ENCODE measurements at regions not wholly inside any gene's neighbourhood (a gene's known extent, or its start where the extent isn't known, plus 50 kb on each side); places are given as distances from the start of the nearest gene placed in this dataset.

DNA sequence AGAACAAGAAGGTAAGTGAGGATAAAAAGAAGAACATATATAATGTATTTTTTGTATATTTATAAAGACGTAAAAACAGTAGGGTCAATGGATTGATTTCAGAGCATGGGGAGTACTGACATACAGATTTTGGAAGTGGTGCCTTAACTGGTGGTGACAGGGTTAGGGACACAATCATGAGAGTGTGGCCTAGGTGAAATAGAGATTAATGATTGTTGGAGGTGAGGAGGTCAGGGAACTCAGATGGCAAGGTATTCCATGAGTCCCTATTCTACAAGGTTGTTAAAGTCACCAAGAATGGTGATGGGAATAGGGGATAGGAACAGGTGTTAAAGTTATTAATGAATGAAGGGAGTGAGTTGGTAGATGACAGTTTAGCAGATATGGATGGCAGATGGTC lies 210.8 kb downstream of the SEMA6A start:
- ChIA-PET POLR2A (no interaction called here), CTCF (interaction anchor here (0.9 kb wide), 1 partner anchor 49 kb away, joined by 3 read pairs; no protein-coding TSS in a partner anchor)
- no peak for DNase-seq (ENCODE audit: low read depth, low spot score)
- Histone ChIP-seq H3K4me3 (ENCODE audit: low read depth, low read length) (no peak overlapping the region), H3K27ac (ENCODE audit: low read depth, low read length) (no peak overlapping the region), H3K9me3 (ENCODE audit: control insufficient read depth, insufficient read depth, low read length) (no peaks in the 10 kb centered on the region; the same call in 1 of the 2 replicates), H3K27me3 (ENCODE audit: control insufficient read depth, insufficient read depth, low read length) (no peaks in the 10 kb centered on the region)
- TF ChIP-seq, protein P1, sequence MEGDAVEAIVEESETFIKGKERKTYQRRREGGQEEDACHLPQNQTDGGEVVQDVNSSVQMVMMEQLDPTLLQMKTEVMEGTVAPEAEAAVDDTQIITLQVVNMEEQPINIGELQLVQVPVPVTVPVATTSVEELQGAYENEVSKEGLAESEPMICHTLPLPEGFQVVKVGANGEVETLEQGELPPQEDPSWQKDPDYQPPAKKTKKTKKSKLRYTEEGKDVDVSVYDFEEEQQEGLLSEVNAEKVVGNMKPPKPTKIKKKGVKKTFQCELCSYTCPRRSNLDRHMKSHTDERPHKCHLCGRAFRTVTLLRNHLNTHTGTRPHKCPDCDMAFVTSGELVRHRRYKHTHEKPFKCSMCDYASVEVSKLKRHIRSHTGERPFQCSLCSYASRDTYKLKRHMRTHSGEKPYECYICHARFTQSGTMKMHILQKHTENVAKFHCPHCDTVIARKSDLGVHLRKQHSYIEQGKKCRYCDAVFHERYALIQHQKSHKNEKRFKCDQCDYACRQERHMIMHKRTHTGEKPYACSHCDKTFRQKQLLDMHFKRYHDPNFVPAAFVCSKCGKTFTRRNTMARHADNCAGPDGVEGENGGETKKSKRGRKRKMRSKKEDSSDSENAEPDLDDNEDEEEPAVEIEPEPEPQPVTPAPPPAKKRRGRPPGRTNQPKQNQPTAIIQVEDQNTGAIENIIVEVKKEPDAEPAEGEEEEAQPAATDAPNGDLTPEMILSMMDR (IDR thresholded peaks at IDR 0.05; ENCODE audit: low read depth, low read length), result no peak

DNA sequence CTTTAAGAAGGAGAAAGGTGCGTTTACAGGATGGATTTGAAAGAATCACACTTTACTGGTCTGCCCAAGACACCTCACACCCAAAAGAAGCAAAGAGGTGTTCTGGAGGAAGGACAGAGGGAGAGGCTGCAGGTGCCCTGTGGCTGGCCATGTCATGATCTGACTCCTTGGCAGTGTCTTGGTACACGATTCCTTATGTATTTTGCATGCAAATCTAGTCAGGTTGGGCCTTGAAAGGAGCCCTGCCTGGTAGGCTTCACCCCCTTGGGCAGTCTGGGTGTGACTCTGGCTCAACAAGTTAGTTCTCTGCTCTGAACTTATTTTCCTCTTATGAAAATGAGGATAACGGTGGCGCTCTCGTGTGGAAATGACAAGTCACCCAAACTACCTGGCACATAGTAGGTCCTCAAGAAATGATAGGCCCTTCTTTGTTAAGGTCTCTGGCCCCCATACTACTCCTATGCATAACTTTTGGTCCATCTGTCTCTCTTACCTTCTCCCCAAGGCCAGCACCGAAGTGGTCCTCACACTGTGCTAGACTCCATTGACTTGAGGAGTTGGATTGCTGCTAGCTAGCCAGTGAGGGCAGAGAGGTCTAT lies 212.5 kb downstream of the SEMA6A start:
- ChIA-PET CTCF (interaction anchor here (1.0 kb wide), 1 partner anchor 225 kb away, joined by 3 read pairs; no protein-coding TSS in a partner anchor), POLR2A (no interaction called here)
- Histone ChIP-seq H3K9me3 (ENCODE audit: control insufficient read depth, insufficient read depth, low read length) (no peaks in the 10 kb centered on the region; the same call in 1 of the 2 replicates), H3K27ac (ENCODE audit: low read depth, low read length) (no peak overlapping the region), H3K27me3 (ENCODE audit: control insufficient read depth, insufficient read depth, low read length) (no peaks in the 10 kb centered on the region), H3K4me3 (ENCODE audit: low read depth, low read length) (no peak overlapping the region)
- DNase-seq (ENCODE audit: low read depth, low spot score), result no peak
- TF ChIP-seq, protein P1 (IDR thresholded peaks at IDR 0.05; ENCODE audit: low read depth, low read length), result no peak

DNA sequence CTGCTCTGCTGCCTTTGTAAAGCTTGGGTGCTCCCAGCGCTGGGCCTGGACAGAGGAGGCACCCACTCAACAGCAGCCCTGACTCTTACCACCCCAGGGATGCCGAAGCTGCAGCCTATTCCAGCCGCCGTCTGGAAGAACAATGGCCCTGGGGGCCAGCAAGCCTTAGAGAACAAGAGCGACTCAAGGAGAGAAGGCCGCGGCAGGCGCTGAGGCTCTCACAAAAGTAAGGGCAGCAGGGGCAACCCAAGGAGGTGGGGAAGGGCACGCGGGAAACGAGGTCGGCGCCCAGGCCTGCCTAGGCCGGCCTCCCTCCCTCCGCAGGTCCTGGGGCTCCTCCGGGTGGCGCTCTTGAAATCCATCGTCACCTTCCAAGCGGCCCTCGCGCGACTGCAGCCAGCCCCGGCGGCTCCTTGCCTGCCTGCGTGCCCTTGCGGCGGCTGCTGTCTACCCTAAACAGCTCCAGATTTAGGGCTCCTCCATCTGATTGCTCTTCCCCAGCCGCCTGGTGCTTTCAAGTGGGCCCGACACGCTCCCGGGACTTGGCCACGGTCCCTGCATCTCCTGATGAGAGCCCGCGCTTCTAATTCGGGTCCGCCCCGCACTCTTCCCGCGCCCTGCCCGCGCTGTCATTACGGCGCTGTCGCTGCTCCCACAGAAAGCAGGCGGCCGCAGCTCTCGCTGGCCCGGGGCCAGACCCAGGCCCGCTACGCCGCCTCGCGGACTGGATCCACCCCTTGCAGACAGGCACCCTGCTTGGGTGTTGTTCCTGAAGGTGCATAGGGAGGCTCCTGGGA lies 213.3 kb downstream of the SEMA6A start:
- Histone ChIP-seq H3K27me3 (ENCODE audit: control insufficient read depth, insufficient read depth, low read length) (no peaks in the 10 kb centered on the region), H3K4me3 (ENCODE audit: low read depth, low read length) (peak overlapping the region; percentile 39), H3K9me3 (ENCODE audit: control insufficient read depth, insufficient read depth, low read length) (no peaks in the 10 kb centered on the region; the same call in 1 of the 2 replicates), H3K27ac (ENCODE audit: low read depth, low read length) (no peak overlapping the region)
- DNase-seq (ENCODE audit: low read depth, low spot score), result no peak
- TF ChIP-seq, protein P1 (IDR thresholded peaks at IDR 0.05; ENCODE audit: low read depth, low read length), result peak; percentile 20; the same call in 1 of the 2 replicates
- POLR2A ChIA-PET, result no interaction called here
- CTCF ChIA-PET, result interaction anchor here (1.0 kb wide), 1 partner anchor 224 kb away, joined by 3 read pairs; no protein-coding TSS in a partner anchor

DNA sequence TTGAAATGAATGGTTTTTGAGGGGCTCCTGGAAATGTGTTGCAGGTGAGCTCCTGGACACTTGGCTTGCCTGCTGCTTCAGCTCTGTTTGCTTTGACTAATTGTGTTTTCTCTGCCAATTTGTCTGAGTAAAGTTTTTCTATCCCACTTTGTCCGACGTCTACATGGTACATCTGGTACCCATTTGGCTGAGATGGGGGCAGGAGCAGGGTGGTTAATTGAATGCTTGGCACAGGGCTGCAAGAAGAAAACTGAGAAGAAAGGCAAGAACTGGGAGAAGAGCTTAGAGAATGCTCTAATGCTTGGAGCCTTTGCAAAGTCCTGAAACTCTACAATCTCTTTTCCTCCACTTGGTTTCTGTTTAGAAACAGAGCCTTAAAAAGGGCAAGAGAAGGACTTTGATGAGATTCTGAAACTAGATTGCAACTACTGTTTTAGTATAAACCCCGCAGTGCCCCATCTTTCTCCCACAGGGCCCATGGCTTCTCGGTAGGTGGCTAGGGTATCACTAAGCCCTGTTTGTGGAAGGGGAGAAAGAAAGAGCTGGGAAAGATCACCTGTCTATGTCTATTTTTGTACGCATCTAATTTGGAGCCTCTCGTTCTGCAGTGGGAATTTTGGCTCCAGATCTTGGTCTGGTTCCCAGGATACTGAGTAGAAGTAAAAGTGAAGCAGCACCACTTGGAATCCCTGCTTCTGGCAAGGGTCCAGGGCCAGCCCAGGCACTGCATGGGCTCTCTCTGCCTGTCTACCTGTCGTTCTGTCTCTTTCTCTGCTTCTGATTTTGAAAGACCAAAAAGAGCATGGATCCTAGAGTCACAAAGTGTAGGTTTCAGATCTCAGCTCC lies 214.4 kb downstream of the SEMA6A start:
- Histone ChIP-seq H3K9me3 (ENCODE audit: control insufficient read depth, insufficient read depth, low read length) (no peaks in the 10 kb centered on the region; the same call in 1 of the 2 replicates), H3K27me3 (ENCODE audit: control insufficient read depth, insufficient read depth, low read length) (no peaks in the 10 kb centered on the region), H3K4me3 (ENCODE audit: low read depth, low read length) (no peak overlapping the region), H3K27ac (ENCODE audit: low read depth, low read length) (no peak overlapping the region)
- DNase-seq (ENCODE audit: low read depth, low spot score), result no peak
- CTCF ChIA-PET, result interaction anchor here (2.2 kb wide), 1 partner anchor 222 kb away, joined by 9 read pairs; no protein-coding TSS in a partner anchor
- POLR2A ChIA-PET, result no interaction called here
- TF ChIP-seq, protein P1 (IDR thresholded peaks at IDR 0.05; ENCODE audit: low read depth, low read length), result no peak

Data from AG04450 (cell line).